Upper lobe of left lung (tissue), 4 donors: ENCODE measurements at regions not wholly inside any gene's neighbourhood (a gene's known extent, or its start where the extent isn't known, plus 50 kb on each side); places are given as distances from the start of the nearest gene placed in this dataset.

Experiments
- POLR2A ChIP-seq, 4 donors: fragments of 450-650 bp; IDR thresholded peaks; one replicate each; pipeline ENCODE4 v1.5.1; 2016 to 2017; ENCODE audit warnings: antibody characterized with exemption in 4 of 4, mild to moderate bottlenecking in 2 of 4
- TF ChIP-seq, protein P1 (sequence below), 6 experiments: fragments of 450-650 bp in 4 of 6; fragments of 200-600 bp in 2 of 6; sonication (generic) in 2 of 6; IDR thresholded peaks; one replicate each; pipeline ENCODE4 v1.5.1; 2016 to 2019; ENCODE audit warnings: antibody characterized with exemption in 6 of 6

DNA sequence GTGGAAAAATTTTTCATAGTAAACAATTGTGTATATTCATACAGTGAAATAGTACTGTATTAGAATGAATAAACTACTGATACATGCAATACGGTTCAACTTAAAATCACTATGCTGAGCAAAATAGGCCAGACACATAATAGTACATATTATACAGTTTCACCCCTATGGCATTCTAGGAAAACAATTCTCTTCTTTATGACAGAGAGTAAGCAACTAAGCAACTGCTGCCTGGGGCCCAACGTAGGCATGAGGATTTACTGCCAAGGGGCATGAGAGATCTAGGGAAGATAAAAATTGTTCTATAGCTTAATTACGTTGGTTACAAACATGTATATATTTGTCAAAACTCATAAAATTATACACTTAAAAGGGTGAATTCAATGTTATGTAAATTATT lies 180.2 kb downstream of the DRD1 start:
- TF ChIP-seq, protein P1, sequence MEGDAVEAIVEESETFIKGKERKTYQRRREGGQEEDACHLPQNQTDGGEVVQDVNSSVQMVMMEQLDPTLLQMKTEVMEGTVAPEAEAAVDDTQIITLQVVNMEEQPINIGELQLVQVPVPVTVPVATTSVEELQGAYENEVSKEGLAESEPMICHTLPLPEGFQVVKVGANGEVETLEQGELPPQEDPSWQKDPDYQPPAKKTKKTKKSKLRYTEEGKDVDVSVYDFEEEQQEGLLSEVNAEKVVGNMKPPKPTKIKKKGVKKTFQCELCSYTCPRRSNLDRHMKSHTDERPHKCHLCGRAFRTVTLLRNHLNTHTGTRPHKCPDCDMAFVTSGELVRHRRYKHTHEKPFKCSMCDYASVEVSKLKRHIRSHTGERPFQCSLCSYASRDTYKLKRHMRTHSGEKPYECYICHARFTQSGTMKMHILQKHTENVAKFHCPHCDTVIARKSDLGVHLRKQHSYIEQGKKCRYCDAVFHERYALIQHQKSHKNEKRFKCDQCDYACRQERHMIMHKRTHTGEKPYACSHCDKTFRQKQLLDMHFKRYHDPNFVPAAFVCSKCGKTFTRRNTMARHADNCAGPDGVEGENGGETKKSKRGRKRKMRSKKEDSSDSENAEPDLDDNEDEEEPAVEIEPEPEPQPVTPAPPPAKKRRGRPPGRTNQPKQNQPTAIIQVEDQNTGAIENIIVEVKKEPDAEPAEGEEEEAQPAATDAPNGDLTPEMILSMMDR (IDR thresholded peaks at IDR 0.05): no peak
- TF ChIP-seq POLR2A (IDR thresholded peaks at IDR 0.05): no peak
